ENCODE measurements at regions not wholly inside any gene's neighbourhood (a gene's known extent, or its start where the extent isn't known, plus 50 kb on each side); places are given as distances from the start of the nearest gene placed in this dataset.

- no peak for TF ChIP-seq CTCF (IDR thresholded peaks at IDR 0.05)
- TF ChIP-seq POLR2AphosphoS5 (IDR thresholded peaks at IDR 0.05) = no peak
- no peak for TF ChIP-seq EP300 (IDR thresholded peaks at IDR 0.05)
- no peak for TF ChIP-seq POLR2A (IDR thresholded peaks at IDR 0.05)
Observed at GRCh38 chr12:85679296-85679695, 156.9 kb downstream of the RASSF9 start.

All from suprapubic skin (tissue), 4 donors.